Endothelial cell of umbilical vein (primary cell): ENCODE measurements at regions not wholly inside any gene's neighbourhood (a gene's known extent, or its start where the extent isn't known, plus 50 kb on each side); places are given as distances from the start of the nearest gene placed in this dataset. TPM values are rescaled to one million over a fixed set of nuclear protein-coding genes. Genes with fewer than 3 reads are reported as not detected.

Experiments used
- BruUV-seq: library from RNA; stranded (reverse); fragments of 400-500 nt; replicated peaks from 2 replicates; lab custom pipeline; 2021; lab: Mats Ljungman, UMichigan
- CTCF ChIA-PET: fragments of 300-600, 350-600 bp; sonication (Branson Sonifier 250); formaldehyde crosslinking; loops from one replicate; lab custom pipeline; 2021; ENCODE audit warnings: antibody characterized with exemption, inconsistent platforms; lab: Charles Lee
- POLR2A ChIA-PET: fragments of 300-600, 350-600 bp; sonication (Branson Sonifier 250); formaldehyde crosslinking; loops from one replicate; lab custom pipeline; 2021; ENCODE audit warnings: antibody characterized with exemption, inconsistent platforms; lab: Charles Lee
- DNase-seq: peaks from one replicate; pipeline ENCODE4 v3.0.0-alpha.2; 2011; ENCODE audit warnings: low read depth, low spot score
- FAIRE-seq: peaks from 2 replicates; lab custom pipeline; 2011; peaks lifted over from hg19 to GRCh38; lab: Jason Lieb, UNC
- H2AFZ ChIP-seq: 2 replicates; pipeline ENCODE4 v1.6.0; 2012; ENCODE audit warnings: low read depth, low read length, control low read depth, inconsistent platforms
- H3K27ac ChIP-seq: 2 replicates; pipeline ENCODE4 v1.5.1; 2011; ENCODE audit warnings: low read depth, mild to moderate bottlenecking, control low read depth, low read length, moderate library complexity; ENCODE audit not compliant: insufficient read depth
- H3K27me3 ChIP-seq, 2 experiments: 2 replicates each; pipeline versions ENCODE4 v1.6.0 to v1.6.1; 2011; ENCODE audit warnings: low read length in 2 of 2, mixed read lengths in 1 of 2; ENCODE audit not compliant: control insufficient read depth in 2 of 2, insufficient read depth in 2 of 2
- H3K36me3 ChIP-seq, 2 experiments: 2 replicates in 1 of 2; 3 replicates in 1 of 2; pipeline ENCODE4 v1.5.1; 2011; ENCODE audit warnings: low read length in 2 of 2, mild to moderate bottlenecking in 1 of 2, moderate library complexity in 1 of 2; ENCODE audit not compliant: control insufficient read depth in 2 of 2, insufficient read depth in 2 of 2; ENCODE audit errors: extremely low read depth in 1 of 2
- H3K4me1 ChIP-seq: 3 replicates; pipeline ENCODE4 v1.5.1; 2011; ENCODE audit warnings: mild to moderate bottlenecking, low read length; ENCODE audit not compliant: control insufficient read depth, insufficient read depth; ENCODE audit errors: extremely low read depth
- H3K4me2 ChIP-seq: 2 replicates; pipeline ENCODE4 v1.6.1; 2011; ENCODE audit warnings: low read length, control low read depth, mixed read lengths; ENCODE audit not compliant: insufficient read depth
- H3K4me3 ChIP-seq, 3 experiments: fragments of 200-600 bp in 1 of 3; sonication (generic), shearing (Covaris generic) in 1 of 3; replicated peaks in 1 of 3; 2 replicates each; pipeline ENCODE4 v1.5.1; 2011 to 2016; ENCODE audit warnings: control low read depth in 3 of 3, low read length in 3 of 3, mild to moderate bottlenecking in 2 of 3, inconsistent platforms in 1 of 3, low read depth in 1 of 3, moderate library complexity in 1 of 3; ENCODE audit not compliant: insufficient read depth in 1 of 3
- H3K79me2 ChIP-seq: 2 replicates; pipeline ENCODE4 v1.6.0; 2012; ENCODE audit warnings: low read length, inconsistent platforms; ENCODE audit not compliant: control insufficient read depth, insufficient read depth
- H3K9ac ChIP-seq: replicated peaks from 2 replicates; pipeline ENCODE3; 2011; ENCODE audit warnings: low read length, control low read depth; ENCODE audit not compliant: insufficient read depth; ENCODE audit errors: extremely low read depth
- H3K9me1 ChIP-seq: replicated peaks from 3 replicates; pipeline ENCODE4 v1.6.0; 2011; ENCODE audit warnings: mild to moderate bottlenecking, low read length; ENCODE audit not compliant: control insufficient read depth, insufficient read depth; ENCODE audit errors: extremely low read depth
- H3K9me3 ChIP-seq: replicated peaks from 2 replicates; pipeline ENCODE4 v1.5.1; 2012; ENCODE audit warnings: low read length, inconsistent platforms; ENCODE audit not compliant: control insufficient read depth, insufficient read depth
- H4K20me1 ChIP-seq: replicated peaks from 2 replicates; pipeline ENCODE3; 2011; ENCODE audit warnings: mild to moderate bottlenecking, low read length; ENCODE audit not compliant: control insufficient read depth, insufficient read depth; ENCODE audit errors: extremely low read depth
- CTCF ChIP-seq, 2 donors: IDR thresholded peaks; 1 replicate in 1 of 2; 2 replicates in 1 of 2; pipeline ENCODE4 v1.5.1; 2011; ENCODE audit warnings: low read length in 2 of 2, mild to moderate bottlenecking in 2 of 2, moderate library complexity in 2 of 2, control low read depth in 1 of 2, inconsistent platforms in 1 of 2, low read depth in 1 of 2; ENCODE audit not compliant: insufficient read depth in 1 of 2; ENCODE audit errors: extremely low read depth in 1 of 2
- FOS ChIP-seq: IDR thresholded peaks from 2 replicates; pipeline ENCODE4 v1.6.1; 2011; ENCODE audit warnings: mild to moderate bottlenecking, low read length, moderate library complexity, borderline replicate concordance; ENCODE audit not compliant: insufficient read depth
- GATA2 ChIP-seq: IDR thresholded peaks from 2 replicates; pipeline ENCODE4 v1.7.0; 2011; ENCODE audit warnings: low read depth, mild to moderate bottlenecking, moderate library complexity, mixed read lengths, low read length; ENCODE audit not compliant: insufficient read length, insufficient read depth
- POLR2AphosphoS5 ChIP-seq: IDR thresholded peaks from 2 replicates; pipeline ENCODE4 v1.6.1; 2012; ENCODE audit warnings: low read depth, mild to moderate bottlenecking, control low read depth, low read length, moderate library complexity; ENCODE audit not compliant: insufficient read depth
- dilution Hi-C: fragments of 300-500 bp; cut with MboI; formaldehyde crosslinking; loops from one replicate; pipeline ENCODE4 v1.15.0; 2019; ENCODE audit warnings: low sequenced_read_pairs; ENCODE audit not compliant: extremely low pct_ligation_motif_present
- intact Hi-C: fragments of 100-400 bp; cut with micrococcal nuclease; formaldehyde crosslinking; loops from one replicate; pipeline ENCODE4 v1.10.0; 2022
- microRNA-seq: library from miRNA; unstranded; fragments of <30 nt; microRNA quantifications from one replicate; pipeline ENCODE4 v1.2.0, GENCODE V29; 2021; ENCODE audit warnings: borderline number of aligned reads, borderline replicate concordance
- small RNA-seq: library from RNA; depleted of rRNA; stranded (forward); fragments of <200 nt; gene quantifications from one replicate; pipeline ENCODE3, GENCODE V24; 2012; ENCODE audit warnings: low replicate concordance, low read depth; ENCODE audit not compliant: insufficient read depth, insufficient read length

- TF ChIP-seq FOS: no peak
- no peak for TF ChIP-seq GATA2
- no peak for TF ChIP-seq CTCF (IDR thresholded peaks at IDR 0.05; ENCODE audit: extremely low read depth in 1 of 2, insufficient read depth in 1 of 2, low read depth in 1 of 2, low read length in 2 of 2)
- TF ChIP-seq POLR2AphosphoS5: no peak
- no peaks in the 10 kb centered on the region for H3K27me3 ChIP-seq
- CTCF ChIA-PET: no interaction called here
- dilution Hi-C loops (no loop called here), intact Hi-C loops (no loop called here)
- no peak overlapping the region for H3K27ac ChIP-seq
- peaks cover 2% of the 10 kb centered on the region for H3K9me3 ChIP-seq
- H3K9ac ChIP-seq: no peak overlapping the region
- no TSS peak for BruUV-seq
- H3K36me3 ChIP-seq: no peaks in the 10 kb centered on the region
- POLR2A ChIA-PET: no interaction called here
- H3K4me1 ChIP-seq: no peaks in the 10 kb centered on the region
- H2AFZ ChIP-seq: no peak overlapping the region
- no peak overlapping the region for H3K4me2 ChIP-seq
- no peaks in the 10 kb centered on the region for H4K20me1 ChIP-seq
- H3K79me2 ChIP-seq: no peaks in the 10 kb centered on the region
- DNase-seq: no peak
- FAIRE-seq: no peak
- no peaks in the 10 kb centered on the region for H3K9me1 ChIP-seq
- no peak overlapping the region for H3K4me3 ChIP-seq
These were observed 193.3 kb downstream of the AJAP1 start for GRCh38 chr1:4847711-4848110.

Small RNAs in the stretch of these regions (microRNA-seq; reads per million reads assigned to microRNA genes)
- not detected for gene MIR4417

Small RNAs in the stretch of these regions (small RNA-seq; reads per million reads assigned to genes)
- gene MIR4417: not detected
